GM23338 (cell line): ENCODE measurements at regions not wholly inside any gene's neighbourhood (a gene's known extent, or its start where the extent isn't known, plus 50 kb on each side); places are given as distances from the start of the nearest gene placed in this dataset.

Source experiments
- ATAC-seq: fragments of 200-7000 bp; cut with Tn5 transposase; 3 replicates; pipeline ENCODE4 v1.9.1; 2020
- DNase-seq: peaks from one replicate; pipeline ENCODE4 v3.0.0-alpha.2; 2015; ENCODE audit warnings: low spot score
- H2AFZ ChIP-seq: fragments of 200-600 bp; sonication (generic); 2 replicates; pipeline ENCODE4 v1.8.0; 2016; ENCODE audit warnings: antibody characterized with exemption, mild to moderate bottlenecking, moderate library complexity
- H3F3A ChIP-seq: fragments of 200-600 bp; sonication (generic); replicated peaks from 2 replicates; pipeline ENCODE4 v1.8.0; 2017; ENCODE audit warnings: antibody characterized with exemption, mixed run types, low read depth
- H3K27ac ChIP-seq: fragments of 200-600 bp; sonication (generic); 2 replicates; pipeline ENCODE4 v1.6.1; 2016; ENCODE audit warnings: low read depth
- H3K27me3 ChIP-seq: fragments of 200-600 bp; sonication (generic); 2 replicates; pipeline ENCODE4 v1.8.0; 2016; ENCODE audit warnings: mild to moderate bottlenecking, mixed run types, moderate library complexity; ENCODE audit not compliant: insufficient read depth
- H3K36me3 ChIP-seq: fragments of 200-600 bp; sonication (generic); 2 replicates; pipeline ENCODE4 v1.8.0; 2016; ENCODE audit warnings: mild to moderate bottlenecking; ENCODE audit not compliant: insufficient read depth
- H3K4me1 ChIP-seq: fragments of 200-600 bp; sonication (generic); 2 replicates; pipeline ENCODE4 v1.8.0; 2016; ENCODE audit warnings: mild to moderate bottlenecking, moderate library complexity; ENCODE audit not compliant: insufficient read depth
- H3K4me2 ChIP-seq: fragments of 200-600 bp; sonication (generic); 2 replicates; pipeline ENCODE4 v1.7.1; 2017; ENCODE audit warnings: mixed run types
- H3K4me3 ChIP-seq: fragments of 200-600 bp; sonication (generic); 2 replicates; pipeline ENCODE4 v1.6.1; 2016; ENCODE audit warnings: mixed run types
- H3K79me2 ChIP-seq: fragments of 200-600 bp; sonication (generic); replicated peaks from 2 replicates; pipeline ENCODE4 v1.8.0; 2017; ENCODE audit warnings: mild to moderate bottlenecking; ENCODE audit not compliant: insufficient read depth
- H3K9me2 ChIP-seq: fragments of 200-600 bp; sonication (generic); 2 replicates; pipeline ENCODE4 v1.8.0; 2017; ENCODE audit not compliant: insufficient read depth
- H4K20me1 ChIP-seq: fragments of 200-600 bp; sonication (generic); replicated peaks from 2 replicates; pipeline ENCODE4 v1.8.0; 2017; ENCODE audit warnings: mild to moderate bottlenecking; ENCODE audit not compliant: insufficient read depth
- H3K27ac Mint-ChIP-seq: 2 replicates; pipeline ENCODE4 v1.8.0; 2020; ENCODE audit warnings: inconsistent platforms, mild to moderate bottlenecking, moderate library complexity, mixed read lengths
- H3K27me3 Mint-ChIP-seq: 3 replicates; pipeline ENCODE4 v1.8.0; 2022; ENCODE audit warnings: low read depth, mild to moderate bottlenecking, moderate library complexity, mixed read lengths, inconsistent platforms; ENCODE audit not compliant: insufficient read depth, poor library complexity
- H3K36me3 Mint-ChIP-seq: 3 replicates; pipeline ENCODE4 v1.8.0; 2021; ENCODE audit warnings: low read depth, mild to moderate bottlenecking, inconsistent platforms, moderate library complexity, mixed read lengths
- H3K4me1 Mint-ChIP-seq: 3 replicates; pipeline ENCODE4 v1.8.0; 2020; ENCODE audit warnings: mild to moderate bottlenecking, inconsistent platforms, mixed read lengths
- H3K4me3 Mint-ChIP-seq: 3 replicates; pipeline ENCODE4 v1.8.0; 2021; ENCODE audit warnings: moderate library complexity, mild to moderate bottlenecking, inconsistent platforms, mixed read lengths
- H3K9me3 Mint-ChIP-seq: 3 replicates; pipeline ENCODE4 v1.8.0; 2020; ENCODE audit warnings: moderate library complexity, mild to moderate bottlenecking, inconsistent platforms, mixed read lengths
- CREB1 ChIP-seq: fragments of 250-450 bp; sonication (Bioruptor Pico); IDR thresholded peaks from 2 replicates; pipeline ENCODE4 v1.5.0; 2020; ENCODE audit warnings: low read depth, mild to moderate bottlenecking, moderate library complexity
- CTCF ChIP-seq, 2 experiments: fragments of 200-600 bp in 1 of 2; sonication (generic) in 1 of 2; conservative IDR thresholded peaks; 2 replicates each; pipeline versions ENCODE4 v1.5.1 to v1.6.1; 2016 to 2017; ENCODE audit warnings: antibody characterized with exemption in 2 of 2, low read depth in 2 of 2, mild to moderate bottlenecking in 2 of 2, moderate library complexity in 1 of 2
- ETS1 ChIP-seq: IDR thresholded peaks from 2 replicates; pipeline ENCODE4 v1.6.1; 2016; ENCODE audit warnings: antibody characterized with exemption
- EZH2 ChIP-seq: fragments of 200-600 bp; sonication (generic); IDR thresholded peaks from one replicate; pipeline ENCODE4 v1.8.0; 2017; ENCODE audit warnings: antibody characterized with exemption, mild to moderate bottlenecking, low read depth; ENCODE audit not compliant: unreplicated experiment
- EZH2phosphoT487 ChIP-seq: fragments of 200-600 bp; sonication (generic); IDR thresholded peaks from one replicate; pipeline ENCODE4 v1.8.1; 2018; ENCODE audit warnings: antibody characterized with exemption; ENCODE audit not compliant: unreplicated experiment
- JUNB ChIP-seq: IDR thresholded peaks from one replicate; pipeline ENCODE4 v1.6.1; 2016; ENCODE audit warnings: antibody characterized with exemption; ENCODE audit not compliant: unreplicated experiment
- NANOG ChIP-seq: IDR thresholded peaks from 2 replicates; pipeline ENCODE4 v1.6.1; 2016; ENCODE audit warnings: antibody characterized with exemption, borderline replicate concordance
- POLR2AphosphoS5 ChIP-seq: IDR thresholded peaks from 2 replicates; pipeline ENCODE4 v1.6.1; 2016; ENCODE audit warnings: antibody characterized with exemption, low read depth
- REST ChIP-seq: IDR thresholded peaks from one replicate; pipeline ENCODE4 v1.6.1; 2018; ENCODE audit warnings: antibody characterized with exemption; ENCODE audit not compliant: unreplicated experiment
- STAT1 ChIP-seq: IDR thresholded peaks from one replicate; pipeline ENCODE4 v1.6.1; 2016; ENCODE audit warnings: antibody characterized with exemption; ENCODE audit not compliant: unreplicated experiment
- ZNF114 ChIP-seq: fragments of 250-450 bp; sonication (Bioruptor Pico); IDR thresholded peaks from 2 replicates; pipeline ENCODE4 v1.5.0; 2020; ENCODE audit warnings: mild to moderate bottlenecking, moderate library complexity
- ZNF331 ChIP-seq: fragments of 250-450 bp; sonication (Bioruptor Pico); IDR thresholded peaks from 2 replicates; pipeline ENCODE4 v1.5.0; 2020; ENCODE audit warnings: low read depth, mild to moderate bottlenecking, moderate library complexity
- ZNF462 ChIP-seq: fragments of 250-450 bp; sonication (Bioruptor Pico); IDR thresholded peaks from 2 replicates; pipeline ENCODE4 v1.5.0; 2020; ENCODE audit warnings: mild to moderate bottlenecking, moderate library complexity

- Mint-ChIP-seq H3K4me3 (no peak overlapping the region), H3K9me3 (peaks cover 7% of the 10 kb centered on the region; the same call in 2 of the 3 replicates), H3K27me3 (no peaks in the 10 kb centered on the region), H3K27ac (no peak overlapping the region), H3K4me1 (no peaks in the 10 kb centered on the region), H3K36me3 (no peaks in the 10 kb centered on the region)
- ATAC-seq (no peak), DNase-seq (no peak)
- Histone ChIP-seq H3K27ac (no peak overlapping the region), H3K27me3 (no peaks in the 10 kb centered on the region), H3K4me2 (no peak overlapping the region), H3K4me3 (no peak overlapping the region), H3K36me3 (no peaks in the 10 kb centered on the region), H3K9me2 (peaks cover 3% of the 10 kb centered on the region; the same call in 1 of the 2 replicates), H3K79me2 (no peaks in the 10 kb centered on the region), H3F3A (no peaks in the 10 kb centered on the region), H2AFZ (no peak overlapping the region), H3K4me1 (no peaks in the 10 kb centered on the region), H4K20me1 (no peaks in the 10 kb centered on the region)
- no peak for TF ChIP-seq CREB1
- TF ChIP-seq REST = no peak
- TF ChIP-seq STAT1 = no peak
- no peak for TF ChIP-seq NANOG
- TF ChIP-seq ZNF114 = no peak
- TF ChIP-seq POLR2AphosphoS5 = no peak
- no peak for TF ChIP-seq ZNF331
- TF ChIP-seq ETS1 = no peak
- no peak for TF ChIP-seq JUNB
- TF ChIP-seq EZH2phosphoT487 = no peak
- TF ChIP-seq CTCF (conservative IDR thresholded peaks at IDR 0.05; ENCODE audit: low read depth in 2 of 2) = no peak
- no peak for TF ChIP-seq ZNF462 (CRISPR knock-in tag)
- TF ChIP-seq EZH2 = no peak
Measured at GRCh38 chr3:84042399-84043106, 916.2 kb upstream of the CADM2 start.
